SKM-1 treated with dmso at 0.1 percent for 144 hours (cell line): ENCODE measurements at regions not wholly inside any gene's neighbourhood (a gene's known extent, or its start where the extent isn't known, plus 50 kb on each side); places are given as distances from the start of the nearest gene placed in this dataset.

Experiments used
- DNase-seq: peaks from one replicate; lab custom pipeline; 2025; ENCODE audit not compliant: unreplicated experiment; lab: John Stamatoyannopoulos, UW

DNA sequence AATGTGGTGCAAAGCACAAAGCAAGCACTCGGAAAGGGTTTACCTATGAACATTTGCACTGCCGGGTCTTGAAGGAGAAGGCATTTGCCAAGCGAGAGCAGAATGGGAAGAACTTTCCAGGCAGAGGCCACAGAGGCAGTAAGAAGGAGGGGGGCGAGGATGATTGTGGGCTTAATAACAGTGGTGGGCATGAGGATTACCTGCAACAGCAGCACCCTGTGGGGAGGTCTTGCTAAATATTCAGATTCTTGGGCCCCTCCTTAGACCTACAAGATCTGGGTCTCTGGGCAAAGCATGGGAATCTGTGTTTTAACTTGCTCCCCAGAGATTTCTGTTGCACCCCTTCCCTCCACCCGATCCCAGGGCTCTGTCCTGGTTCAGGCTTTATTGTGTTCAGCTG lies 75.1 kb upstream of the ZBED5 start:
- DNase-seq, result no peak

DNA sequence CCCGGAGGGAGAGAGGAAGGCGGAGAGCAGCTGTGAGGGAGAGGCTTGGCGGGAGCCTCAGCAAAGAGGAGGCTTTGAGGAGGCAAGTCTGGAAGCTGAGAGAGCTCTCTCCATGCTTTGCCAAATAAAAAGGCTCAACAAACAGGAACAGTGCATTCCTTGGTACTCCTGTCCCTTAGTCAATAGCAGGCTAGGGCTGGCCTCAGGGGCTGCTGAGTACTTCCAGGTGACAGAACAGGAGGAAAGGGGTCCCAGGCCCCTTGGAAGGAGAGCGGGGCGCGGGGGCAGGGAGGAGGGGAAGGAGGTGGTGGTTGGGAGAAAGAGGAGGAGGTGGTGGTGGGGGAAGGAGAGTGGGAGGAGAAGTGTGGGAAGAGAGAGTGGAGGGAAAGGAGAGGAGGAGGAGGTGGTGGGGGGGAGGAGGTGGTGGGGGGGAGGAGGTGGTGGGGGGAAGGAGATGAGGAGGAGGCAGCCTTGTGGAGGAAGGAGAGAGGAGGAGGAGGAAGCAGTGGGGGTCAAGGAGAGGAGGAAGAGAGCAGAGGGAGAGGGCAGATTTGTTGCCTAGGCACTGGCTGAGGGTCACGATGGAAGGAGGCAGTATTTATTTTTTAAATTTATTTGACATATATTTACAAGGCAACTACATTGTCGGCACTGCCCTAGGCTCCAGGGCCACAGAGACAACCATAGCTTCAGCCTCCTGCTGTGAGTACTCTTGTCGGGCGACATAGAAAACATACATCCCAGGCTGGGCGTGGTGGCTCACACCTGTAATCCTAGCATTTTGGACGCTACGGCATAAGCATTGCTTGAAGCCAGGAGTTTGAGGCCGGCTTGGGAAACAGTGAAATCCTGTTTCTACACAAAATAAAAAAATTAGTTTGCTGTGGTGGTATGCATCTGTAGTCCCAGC lies 74.2 kb upstream of the ZBED5 start:
- DNase-seq, result no peak

DNA sequence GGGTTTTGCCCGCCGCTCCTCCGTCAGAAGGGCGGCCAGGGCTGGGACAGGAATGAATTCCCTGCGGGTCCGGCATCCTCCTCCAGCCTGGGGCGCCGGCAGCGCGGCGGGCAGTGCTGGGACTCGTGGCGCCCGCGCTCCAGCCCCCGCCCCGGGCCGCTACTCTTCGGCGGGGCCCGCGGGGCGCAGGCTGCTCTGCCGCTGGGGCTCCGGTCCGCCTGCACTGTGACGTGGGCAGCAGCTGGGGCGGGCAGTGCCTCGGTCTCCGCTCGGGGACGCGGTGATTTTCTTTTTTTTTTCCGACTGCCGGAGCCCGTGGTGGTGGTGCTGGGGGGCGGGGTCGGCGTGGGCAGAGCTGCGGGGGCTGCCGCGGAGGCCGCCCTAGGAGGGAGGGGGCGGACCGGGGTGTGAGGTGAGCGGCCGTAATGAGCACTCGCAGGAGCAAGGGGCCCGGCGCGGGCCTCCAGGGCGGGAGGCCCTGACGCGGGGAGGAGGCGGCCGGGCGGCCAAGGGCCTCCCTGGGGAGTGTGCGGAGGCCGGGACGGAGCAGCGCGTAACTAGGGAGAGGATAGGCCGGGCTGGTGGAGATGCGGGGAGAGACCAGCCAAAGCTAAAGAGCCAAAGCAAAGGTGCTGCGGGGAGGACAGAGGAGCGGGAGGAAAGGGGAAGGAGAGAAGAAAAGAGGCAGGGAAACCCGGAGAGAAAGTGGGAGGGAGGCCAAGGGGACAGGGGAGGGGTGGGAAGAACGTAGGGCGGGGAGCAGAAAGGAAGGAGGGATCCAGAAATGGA lies 73.3 kb upstream of the ZBED5 start:
- DNase-seq, result peak; percentile 29

DNA sequence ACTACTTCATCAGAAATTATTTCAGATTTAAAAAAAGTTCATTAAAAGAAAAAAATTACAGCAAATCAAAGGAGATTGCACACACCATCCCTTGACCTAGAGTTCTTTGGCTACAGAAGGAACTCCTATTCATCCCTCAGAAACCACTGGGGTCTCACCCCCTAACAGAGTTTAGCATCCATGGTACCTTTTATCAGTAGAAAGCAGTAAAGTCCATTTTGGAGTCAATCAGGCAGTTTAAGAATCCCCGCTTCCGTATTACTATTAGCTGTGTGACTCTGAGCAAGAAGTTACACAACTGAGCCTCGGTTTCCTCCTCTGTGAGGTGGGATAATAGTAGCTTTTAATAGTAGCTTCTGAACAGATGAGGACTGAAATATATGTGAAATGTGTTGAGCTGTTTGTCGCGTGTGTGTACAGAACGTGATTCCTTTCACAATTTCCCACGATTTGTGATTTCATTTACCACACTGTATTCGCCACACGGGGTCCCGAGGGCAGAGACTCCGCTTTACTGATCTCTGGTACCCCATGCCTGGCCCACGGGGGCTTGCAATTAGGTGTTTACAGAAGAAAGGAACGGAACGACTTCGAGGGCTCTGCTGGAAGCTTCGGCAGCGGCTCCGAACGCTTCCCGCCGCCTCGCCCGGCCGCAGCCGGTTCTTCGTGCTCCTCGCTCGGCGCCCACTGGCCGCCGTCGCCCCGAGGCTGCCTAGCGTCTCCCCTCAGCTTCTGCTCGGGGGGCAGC lies 72.5 kb upstream of the ZBED5 start:
- DNase-seq, result no peak

DNA sequence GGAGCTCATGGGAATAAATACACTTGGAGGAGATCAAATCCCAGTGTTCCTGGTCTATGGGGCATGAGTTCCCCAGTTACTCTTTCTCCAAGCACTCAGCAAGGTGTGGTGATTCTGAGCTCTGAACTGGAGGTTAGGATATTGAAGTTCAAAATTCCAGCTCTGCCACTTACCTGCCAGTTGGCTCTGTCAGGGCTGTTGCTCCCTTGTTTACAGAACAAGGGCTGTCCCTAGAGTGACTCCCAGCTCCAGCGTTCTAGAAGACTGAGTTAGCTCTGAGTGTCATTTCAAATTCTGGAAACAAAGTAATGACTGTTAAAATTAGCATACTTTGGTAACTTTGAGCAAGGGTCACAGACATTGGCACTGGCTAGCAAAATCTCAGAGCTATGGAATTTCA lies 69.7 kb upstream of the ZBED5 start:
- DNase-seq, result no peak

DNA sequence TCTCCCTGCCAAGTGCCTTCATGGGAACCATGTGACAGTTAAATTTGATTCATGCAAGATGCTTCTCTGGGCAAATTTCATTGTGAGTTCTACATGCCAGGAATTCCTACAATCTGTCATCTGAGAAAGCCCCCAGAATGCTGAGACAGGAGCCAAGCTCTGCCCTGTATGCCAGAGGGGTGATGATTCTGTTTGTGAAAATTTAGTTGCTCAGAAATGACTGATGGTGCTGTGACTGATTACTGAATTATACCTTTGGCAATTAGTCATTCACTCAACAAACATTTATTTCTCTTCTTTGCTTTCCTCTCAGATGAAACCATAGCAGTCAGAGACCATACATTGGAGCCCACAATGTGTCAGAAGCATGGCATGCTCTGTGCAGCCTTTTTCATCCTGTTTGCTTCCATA lies 69.0 kb upstream of the ZBED5 start:
- DNase-seq, result no peak

DNA sequence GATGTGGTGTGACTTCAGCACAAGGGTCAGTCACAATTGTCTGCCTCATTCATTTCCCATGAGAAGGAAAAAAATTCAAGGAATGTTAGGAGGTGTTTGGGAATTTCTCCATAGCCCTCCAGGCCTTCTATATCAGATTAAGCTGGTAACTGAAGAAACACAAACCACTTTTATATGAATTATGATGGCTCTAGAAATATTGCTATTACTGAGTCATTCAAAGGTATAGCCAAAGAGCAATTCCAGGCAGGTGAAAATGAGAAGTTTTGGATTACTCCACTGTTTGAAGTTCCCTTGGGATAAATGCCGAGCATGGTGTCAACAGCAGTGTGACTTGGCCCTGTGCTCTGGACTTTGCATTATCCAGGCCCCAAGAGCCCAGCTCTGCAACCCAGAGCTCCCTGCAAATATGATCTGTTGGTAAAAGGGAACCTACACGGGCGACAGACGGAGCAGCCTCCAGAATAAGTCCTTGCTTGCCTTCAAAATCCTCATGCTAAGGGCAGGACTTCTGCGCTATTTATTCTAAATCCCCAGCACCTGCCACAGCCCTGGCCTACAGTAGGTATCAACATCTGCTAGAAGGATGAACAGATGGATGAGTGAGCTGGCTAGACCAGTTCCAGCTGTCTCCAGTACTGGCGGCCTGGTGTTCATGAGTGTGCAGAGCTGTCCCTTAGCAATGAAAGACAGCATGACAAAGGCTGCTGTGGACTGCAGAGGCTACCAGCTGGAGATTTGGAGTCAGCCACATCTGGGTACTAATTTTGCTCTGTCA lies 67.5 kb upstream of the ZBED5 start:
- DNase-seq, result no peak

DNA sequence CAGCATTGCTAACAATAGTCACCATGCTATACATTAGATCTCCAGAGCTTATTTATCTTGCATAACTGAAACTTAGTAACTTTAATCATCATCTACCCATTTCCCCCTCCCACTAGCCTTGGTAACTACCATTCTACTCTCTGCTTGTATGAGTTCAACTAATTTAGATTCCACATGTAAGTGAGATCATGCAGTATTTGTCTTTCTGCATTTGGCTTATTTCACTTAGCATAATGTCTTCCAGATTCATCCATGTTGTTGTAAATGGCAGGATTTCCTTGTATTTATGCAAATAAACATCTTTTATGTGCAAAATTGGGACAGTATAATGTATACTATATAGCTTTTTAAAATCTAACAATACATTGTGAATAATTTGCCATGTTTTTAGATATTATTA lies 66.0 kb upstream of the ZBED5 start:
- DNase-seq, result no peak

DNA sequence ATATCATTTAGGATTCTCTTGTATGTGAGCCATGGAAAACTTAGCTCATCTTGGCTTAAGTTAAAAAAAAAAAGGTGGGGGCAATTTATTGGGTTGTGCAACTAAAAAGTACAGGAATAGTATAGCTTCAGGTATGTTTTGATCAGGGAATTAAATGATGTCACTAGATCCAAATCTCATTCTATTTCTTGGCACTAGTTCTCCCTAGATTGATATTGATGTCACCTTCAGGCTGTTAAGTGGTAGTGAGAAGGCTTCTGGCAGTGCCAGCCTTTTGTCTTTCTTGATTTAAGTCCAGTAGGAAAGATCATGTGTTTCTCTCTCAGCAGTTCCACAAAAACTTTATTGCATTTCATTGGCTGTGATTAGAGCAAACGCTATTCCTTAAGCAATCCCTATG lies 65.0 kb upstream of the ZBED5 start:
- DNase-seq, result no peak

DNA sequence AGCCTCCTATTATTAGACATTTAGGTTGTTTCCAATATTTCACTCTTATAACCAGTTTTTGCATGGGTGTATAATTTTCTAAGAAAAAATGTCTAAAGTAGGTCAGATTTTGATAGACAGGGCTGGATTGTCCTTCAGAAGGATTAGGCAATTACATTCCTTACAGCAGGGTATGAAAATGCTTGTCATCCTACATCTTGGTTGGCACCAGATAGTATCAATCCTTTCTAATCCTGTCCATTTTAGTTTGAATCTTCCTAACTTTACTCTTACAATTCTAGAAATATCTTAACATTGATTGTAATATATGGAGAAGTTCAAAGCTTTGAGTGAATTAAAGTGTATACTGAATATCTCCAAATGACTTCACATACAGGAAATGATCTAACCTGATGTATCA lies 63.0 kb upstream of the ZBED5 start:
- DNase-seq, result no peak

DNA sequence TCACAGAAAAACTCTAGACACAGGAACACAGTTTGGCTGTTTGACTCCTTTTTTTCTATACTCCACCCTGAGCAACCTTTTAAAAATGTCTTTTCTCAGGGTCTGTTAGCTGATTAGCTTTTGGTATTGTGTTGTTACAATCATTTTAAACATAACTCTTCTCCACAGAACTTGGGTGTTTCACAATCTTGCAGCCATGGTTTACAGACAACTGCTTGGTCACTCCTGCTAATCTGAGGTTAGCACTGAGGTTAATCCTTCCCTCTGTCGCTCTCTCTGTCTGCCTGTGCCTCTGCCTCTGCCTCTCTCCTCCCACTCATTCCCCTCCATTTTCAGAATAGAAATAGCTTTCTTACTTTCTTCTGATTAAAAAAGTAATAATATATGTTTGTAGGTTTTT lies 62.4 kb upstream of the ZBED5 start:
- DNase-seq, result peak; percentile 87

DNA sequence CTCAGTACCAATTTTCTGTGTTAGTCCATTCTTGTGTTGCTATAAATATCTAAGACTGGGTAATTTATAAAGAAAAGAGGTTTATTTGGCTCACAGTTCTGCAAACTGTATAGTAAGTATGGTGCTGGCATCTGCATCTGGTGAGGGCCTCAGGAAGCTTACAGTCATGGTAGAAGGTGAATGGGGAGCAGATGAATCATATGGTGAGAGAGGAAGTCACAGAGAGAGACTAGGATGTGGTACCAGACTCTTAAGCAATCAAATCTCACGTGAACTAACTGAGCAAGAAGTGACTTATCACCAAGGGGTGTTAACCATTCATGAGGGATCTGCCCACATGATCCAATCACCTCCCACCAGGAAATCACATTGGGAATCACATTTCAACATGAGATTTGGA lies 60.8 kb upstream of the ZBED5 start:
- peak; percentile 69 for DNase-seq

DNA sequence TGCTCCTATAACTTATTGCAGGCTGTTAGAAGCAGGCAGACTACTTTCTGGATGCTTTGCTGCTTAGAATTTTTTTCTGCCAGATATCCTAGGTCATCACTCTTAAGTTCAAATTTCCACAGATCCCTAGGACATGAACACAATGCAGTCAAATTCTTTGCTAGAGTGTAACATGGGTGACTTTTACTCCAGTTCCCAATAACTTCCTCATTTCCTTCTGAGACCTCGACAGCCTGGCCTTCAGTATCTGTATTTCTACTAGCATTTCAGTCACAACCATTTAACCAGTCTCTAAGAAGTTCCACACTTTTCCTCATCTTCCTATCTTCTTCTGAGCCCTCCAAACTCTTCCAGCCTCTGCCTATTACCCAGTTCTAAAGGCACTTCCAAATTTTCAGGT lies 60.4 kb upstream of the ZBED5 start:
- DNase-seq, result peak; percentile 29

DNA sequence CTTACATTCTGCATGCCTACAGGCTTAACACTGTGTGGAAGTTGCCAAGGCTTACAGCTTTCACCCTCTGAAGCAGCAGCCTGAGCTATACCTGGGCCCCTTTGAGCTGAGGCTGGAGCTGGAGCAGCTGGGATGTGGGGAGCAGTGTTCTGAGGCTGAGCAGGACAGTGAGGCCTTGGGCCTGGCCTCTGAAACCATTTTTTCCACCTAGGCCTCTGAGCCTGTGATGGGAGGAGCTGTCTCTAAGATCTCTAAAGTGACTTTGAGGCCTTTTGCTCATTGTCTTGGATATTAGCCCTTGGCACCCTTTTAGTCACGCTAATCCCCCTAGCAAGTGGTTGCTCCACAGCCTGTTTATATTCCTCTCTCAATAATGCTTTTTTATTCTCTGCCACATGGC lies 59.9 kb upstream of the ZBED5 start:
- DNase-seq, result no peak

DNA sequence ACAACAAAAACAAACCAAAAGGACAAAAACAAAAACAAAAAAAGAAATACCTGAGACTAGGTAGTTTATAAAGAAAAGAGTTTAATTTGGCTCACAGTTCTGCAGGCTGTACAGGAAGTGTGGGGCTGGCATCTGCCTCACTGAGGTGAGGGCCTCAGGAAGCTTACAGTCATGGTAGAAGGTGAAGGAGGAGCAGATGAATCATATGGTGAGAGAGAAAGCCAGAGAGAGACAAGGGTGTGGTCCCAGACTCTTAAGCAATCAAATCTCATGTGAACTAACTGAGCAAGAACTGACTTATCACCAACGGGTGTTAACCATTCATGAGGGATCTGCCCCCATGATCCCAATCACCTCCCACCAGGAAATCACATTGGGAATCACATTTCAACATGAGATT lies 58.8 kb upstream of the ZBED5 start:
- DNase-seq, result no peak

DNA sequence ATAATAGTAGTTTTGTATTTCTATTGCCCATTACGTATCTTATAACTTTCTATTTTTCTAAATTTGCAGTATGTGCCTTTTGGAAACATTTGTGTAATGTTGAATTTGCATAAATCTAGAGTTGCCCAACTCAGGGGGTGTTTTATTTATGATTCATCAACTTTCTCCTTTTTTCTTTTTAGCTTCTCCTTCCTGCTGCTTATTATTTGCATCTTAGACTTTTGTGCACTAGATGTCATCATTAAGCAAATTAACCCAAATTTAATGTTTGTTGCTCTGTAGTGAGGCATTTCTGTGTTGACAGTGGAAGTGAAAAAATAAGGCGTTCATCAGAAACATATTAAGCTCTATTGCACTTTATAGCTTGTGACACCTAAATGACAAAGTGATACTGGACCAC lies 56.2 kb upstream of the ZBED5 start:
- DNase-seq, result no peak

DNA sequence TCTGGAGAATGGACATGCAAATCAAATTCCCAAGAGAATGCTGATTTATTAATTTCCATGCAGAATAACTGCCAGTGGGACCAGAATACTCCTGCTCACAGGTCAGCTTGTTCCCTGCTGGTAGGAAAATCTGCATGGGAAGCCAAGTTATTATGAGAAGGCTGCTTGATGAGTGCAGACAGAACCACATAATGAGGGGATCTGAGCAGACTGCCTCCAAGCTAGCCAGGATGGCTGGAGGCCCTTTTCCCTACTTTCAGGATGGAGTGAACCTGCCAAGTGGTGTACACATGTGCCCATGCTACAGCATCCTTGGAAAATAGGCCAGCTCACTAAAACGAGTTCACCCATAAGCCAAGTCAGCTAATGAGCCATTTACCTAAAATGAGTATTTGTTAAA lies 55.2 kb upstream of the ZBED5 start:
- DNase-seq, result no peak

DNA sequence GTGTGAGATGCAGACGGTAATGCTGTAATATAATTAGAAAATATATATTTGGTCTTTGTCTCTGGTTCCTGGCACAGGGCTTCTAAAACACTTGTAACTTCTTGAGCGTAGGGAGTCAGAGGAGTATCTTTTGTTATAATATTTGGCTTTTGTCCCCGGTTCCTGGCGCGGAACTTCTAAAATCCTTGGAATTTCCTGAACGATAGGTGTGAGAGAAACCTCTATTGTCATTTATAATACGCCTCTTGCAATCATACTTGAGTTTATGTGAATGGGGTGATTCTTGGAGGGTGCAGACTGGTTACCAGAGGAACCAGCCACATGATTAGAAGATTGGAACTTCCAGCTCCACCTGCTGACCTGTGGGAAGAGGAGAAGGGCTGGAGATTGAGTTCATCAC lies 54.1 kb upstream of the ZBED5 start:
- no peak for DNase-seq

DNA sequence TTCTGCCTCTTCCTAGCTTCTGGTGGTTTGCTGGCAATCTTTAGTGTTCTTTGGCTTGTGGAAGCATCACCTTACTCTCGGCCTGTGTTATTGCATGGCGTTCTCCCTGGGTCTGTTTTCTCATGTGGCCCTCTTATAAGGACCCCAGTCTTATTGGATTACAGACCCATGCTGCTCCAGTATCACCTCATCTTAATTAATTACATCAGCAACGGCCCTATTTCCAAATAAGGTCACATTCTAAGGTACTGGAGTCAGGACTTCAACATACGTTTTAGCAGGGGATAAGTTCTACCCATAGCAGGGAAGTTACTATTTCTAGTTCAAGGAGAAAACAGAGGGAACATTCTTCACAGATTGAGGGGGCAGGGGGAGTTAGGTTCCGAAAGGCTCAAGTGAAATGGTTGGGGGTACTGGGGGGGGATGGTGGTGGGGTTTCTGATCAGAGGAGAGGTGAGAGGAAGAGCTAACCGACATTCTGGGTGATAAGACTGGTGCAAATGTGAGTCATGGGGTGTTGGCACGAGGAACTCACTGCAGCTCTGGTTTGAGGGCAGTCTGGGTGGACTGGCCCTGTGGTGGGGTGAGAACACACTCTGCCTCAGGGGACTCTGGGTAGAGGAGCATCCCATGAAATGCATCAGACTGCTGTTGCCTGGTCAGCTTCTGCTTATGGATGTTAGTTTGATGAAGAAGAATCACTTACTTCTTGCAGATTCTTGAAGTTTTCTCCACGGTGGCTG lies 51.5 kb upstream of the ZBED5 start:
- no peak for DNase-seq
